Choroid plexus epithelial cell (primary cell): ENCODE measurements at regions not wholly inside any gene's neighbourhood (a gene's known extent, or its start where the extent isn't known, plus 50 kb on each side); places are given as distances from the start of the nearest gene placed in this dataset.

Source experiments
- DNase-seq: peaks from one replicate; pipeline ENCODE4 v3.0.0-alpha.2; 2010; ENCODE audit warnings: low read depth
- H3K4me3 ChIP-seq: 2 replicates; pipeline ENCODE4 v1.5.1; 2011; ENCODE audit warnings: low read depth, mild to moderate bottlenecking, control low read depth, low read length, moderate library complexity
- TF ChIP-seq, protein P1 (sequence below): conservative IDR thresholded peaks from 2 replicates; pipeline ENCODE4 v1.5.1; 2011; ENCODE audit warnings: low read depth, mild to moderate bottlenecking, control low read depth, inconsistent platforms, low read length, moderate library complexity

DNA sequence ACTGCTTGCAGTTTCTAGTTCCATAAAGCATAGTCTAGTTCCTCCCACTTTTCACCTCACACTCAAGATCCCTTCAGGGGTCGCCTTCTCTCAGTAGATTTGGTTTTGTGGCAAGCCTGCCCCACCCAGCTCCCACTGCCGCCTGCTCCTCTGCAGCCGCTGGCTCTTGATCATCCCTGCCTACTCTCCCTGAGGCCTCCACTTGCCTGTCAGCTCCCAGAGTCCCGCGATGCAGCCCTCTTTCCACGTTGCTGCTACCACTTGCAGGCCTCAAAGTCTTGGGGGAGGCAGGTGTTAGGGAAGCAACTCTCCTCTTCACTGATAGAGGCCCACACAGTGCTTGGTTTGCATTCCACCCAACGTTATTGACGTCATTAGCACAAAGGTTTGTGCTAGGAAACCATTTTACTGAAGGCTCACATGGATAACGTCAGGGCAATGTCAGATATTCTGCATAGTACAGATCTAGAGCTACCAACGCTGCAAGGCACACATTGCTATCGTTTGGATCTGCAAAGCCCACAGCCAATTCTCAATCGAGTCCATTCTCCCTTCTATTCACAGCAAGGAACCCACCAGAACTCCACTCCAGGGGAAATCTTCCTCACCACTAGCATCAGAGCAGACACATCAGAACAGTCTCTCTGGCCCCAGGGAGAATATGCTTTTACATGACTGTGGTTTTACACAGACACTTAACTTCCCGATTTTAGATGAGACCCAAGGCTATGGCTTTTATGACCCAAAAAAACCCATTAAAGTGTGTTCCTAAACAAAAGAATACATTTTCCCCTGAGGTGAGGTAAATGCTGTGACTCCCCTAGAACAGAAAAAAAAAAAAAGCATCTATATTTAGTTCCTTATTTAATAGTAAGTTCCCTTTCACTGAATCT is 519.5 kb upstream of the CAMK1G start:
- TF ChIP-seq, protein P1, sequence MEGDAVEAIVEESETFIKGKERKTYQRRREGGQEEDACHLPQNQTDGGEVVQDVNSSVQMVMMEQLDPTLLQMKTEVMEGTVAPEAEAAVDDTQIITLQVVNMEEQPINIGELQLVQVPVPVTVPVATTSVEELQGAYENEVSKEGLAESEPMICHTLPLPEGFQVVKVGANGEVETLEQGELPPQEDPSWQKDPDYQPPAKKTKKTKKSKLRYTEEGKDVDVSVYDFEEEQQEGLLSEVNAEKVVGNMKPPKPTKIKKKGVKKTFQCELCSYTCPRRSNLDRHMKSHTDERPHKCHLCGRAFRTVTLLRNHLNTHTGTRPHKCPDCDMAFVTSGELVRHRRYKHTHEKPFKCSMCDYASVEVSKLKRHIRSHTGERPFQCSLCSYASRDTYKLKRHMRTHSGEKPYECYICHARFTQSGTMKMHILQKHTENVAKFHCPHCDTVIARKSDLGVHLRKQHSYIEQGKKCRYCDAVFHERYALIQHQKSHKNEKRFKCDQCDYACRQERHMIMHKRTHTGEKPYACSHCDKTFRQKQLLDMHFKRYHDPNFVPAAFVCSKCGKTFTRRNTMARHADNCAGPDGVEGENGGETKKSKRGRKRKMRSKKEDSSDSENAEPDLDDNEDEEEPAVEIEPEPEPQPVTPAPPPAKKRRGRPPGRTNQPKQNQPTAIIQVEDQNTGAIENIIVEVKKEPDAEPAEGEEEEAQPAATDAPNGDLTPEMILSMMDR = no peak
- DNase-seq = no peak
- no peak overlapping the region for H3K4me3 ChIP-seq

DNA sequence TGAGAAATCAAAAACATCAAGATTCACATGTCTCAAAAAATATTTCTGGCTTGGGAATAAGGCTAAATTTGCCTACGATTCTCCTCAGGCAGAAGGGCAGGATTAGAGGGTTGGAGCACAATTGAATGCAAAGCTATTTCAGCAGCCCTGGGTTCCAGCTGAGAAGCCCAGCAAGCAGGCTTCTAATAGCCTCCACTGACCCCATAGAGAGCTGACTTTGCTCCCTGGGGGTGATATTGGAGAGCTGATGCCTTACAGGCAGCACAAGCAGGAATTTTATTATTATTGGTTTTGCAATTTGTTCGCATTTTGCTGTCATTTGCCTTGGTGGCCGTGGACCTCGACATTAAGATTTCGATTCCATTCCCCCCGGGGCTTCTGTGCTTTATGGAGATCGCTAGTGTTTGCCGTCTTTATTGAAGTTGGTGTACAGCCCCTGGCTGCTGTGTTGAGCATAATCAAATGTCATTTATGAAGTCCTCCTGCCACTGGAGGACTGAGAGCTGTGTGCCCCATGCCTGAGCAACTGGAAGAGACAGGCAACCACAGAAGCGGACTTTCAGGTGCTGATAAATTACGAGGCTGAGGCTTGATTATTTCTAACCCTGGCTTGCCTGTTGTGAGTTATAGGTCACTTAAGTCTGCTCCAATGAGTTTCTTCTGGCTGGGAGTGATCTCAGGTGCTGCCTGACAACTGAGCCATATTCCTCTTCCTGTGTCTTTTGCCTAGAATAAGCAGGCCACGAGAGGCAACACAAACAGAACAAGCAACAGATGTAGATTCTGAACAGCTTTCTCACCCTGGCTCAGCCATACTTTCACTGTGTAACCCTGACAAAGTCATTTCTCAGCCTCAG is 518.4 kb upstream of the CAMK1G start:
- TF ChIP-seq, protein P1 = no peak

DNA sequence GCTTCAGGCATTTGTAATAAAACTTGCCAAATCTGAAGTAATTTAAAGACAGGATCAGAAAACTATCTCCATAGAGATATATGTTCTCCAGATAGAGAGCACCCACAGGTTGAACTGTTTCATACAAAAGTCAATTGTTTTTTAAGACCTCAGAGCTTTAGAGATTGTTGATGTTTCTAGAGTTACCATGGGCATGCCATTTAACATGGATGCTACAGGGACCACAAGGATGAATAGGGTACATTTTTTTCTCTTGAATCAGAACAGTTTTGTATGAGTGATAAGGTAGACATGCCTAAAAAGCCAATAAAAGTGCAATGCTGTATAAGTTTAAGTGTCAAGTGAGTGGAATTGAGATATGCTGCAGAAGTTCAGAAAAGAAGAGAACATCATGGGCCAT is 511.0 kb upstream of the CAMK1G start:
- TF ChIP-seq, protein P1 = no peak
- no peak for DNase-seq

More for the DNA sequence above, 518.4 kb upstream of the CAMK1G start:
- H3K4me3 ChIP-seq = no peak overlapping the region
- DNase-seq = no peak

DNA sequence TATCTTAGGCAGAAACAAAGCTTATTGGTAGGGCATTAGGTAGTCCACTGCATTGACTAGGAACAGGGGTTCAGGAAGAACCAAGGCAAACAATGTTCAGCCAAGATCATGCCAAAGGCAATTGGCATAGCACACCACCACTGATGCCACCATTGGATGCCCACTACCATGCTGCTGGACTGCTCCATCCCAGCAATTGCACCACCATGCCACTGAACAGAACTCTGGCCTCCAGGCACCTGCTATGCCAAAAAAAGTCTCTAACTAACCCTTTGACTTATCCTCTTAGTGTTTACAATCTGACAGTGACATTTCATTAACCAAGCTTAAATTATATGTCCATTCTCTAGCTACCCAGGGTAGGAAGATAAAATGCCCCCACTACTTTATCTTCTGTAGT is 509.6 kb upstream of the CAMK1G start:
- no peak for DNase-seq
- H3K4me3 ChIP-seq = no peak overlapping the region
- TF ChIP-seq, protein P1 = no peak

More for the DNA sequence above, 511.0 kb upstream of the CAMK1G start:
- H3K4me3 ChIP-seq = no peak overlapping the region

DNA sequence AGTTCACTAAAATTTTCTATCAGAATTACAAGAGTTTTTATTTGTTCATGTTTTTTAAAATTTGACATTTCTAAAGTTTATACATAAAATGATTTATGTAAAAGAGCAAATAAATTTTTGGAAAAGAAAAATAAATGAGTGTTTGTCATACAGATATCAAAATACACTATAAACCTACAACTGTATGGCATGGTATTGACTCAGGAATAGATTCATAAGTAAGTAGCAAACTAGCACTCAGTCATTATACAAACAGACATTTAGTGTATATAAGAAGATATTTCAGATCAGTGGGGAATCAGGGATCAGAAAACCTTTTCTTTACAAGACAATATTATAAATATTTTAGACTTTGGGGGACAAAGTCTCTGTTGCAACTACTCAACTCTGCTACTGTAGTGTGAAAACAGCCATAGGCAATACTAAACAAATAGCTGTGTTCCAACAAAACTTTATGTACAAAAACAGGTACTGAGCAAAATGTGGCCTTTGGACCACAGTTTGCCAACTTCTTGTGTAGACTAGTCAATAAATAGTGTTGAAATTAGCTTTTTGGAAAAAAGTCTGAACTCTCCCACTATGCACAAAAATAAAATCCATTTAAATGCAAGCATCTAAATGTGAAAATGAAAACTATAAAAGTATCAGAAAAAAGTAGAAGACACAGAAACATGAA is 508.8 kb upstream of the CAMK1G start:
- DNase-seq = no peak
- TF ChIP-seq, protein P1 = no peak
- no peak overlapping the region for H3K4me3 ChIP-seq

DNA sequence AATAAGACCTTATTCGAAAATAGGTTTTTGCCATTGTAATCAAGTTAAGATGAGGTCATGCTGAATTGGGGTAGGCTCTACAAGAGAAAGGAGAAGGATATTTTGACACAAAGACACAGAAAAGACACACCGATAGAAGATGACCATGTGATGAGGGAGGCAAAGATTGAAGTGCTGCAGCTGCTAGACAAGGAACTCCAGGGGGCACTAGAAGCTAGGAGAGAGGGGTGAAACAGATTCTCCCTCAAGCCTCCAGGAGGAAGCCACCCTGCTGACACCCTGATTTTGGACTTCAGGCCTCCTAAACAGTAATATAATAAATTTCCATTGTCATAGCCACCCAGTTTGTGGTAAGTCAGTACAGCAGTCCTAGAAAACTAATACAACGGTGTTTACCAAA is 506.8 kb upstream of the CAMK1G start:
- TF ChIP-seq, protein P1 = no peak
- peak; percentile 1 for DNase-seq
- no peak overlapping the region for H3K4me3 ChIP-seq
